8988T (cell line): ENCODE measurements at regions not wholly inside any gene's neighbourhood (a gene's known extent, or its start where the extent isn't known, plus 50 kb on each side); places are given as distances from the start of the nearest gene placed in this dataset.
A peak's percentile ranks its signal among the peaks of the same experiment; 100 is the strongest.

ENCODE experiments used
- DNase-seq: peaks from one replicate; pipeline ENCODE4 v3.0.0; 2011

GRCh38 chr11:62073061-62073460 is 50.8 kb upstream of the INCENP start:
- DNase-seq: no peak

GRCh38 chr11:62071408-62071807 is 52.4 kb upstream of the INCENP start:
- no peak for DNase-seq

GRCh38 chr11:62069986-62070919 is 53.6 kb upstream of the INCENP start:
- DNase-seq: no peak

- DNase-seq: no peak
Observed at GRCh38 chr11:62069374-62069773, 54.4 kb upstream of the INCENP start.

- no peak for DNase-seq
Observed at GRCh38 chr11:62068730-62069129, 55.1 kb upstream of the INCENP start.

- DNase-seq: no peak
Observed at GRCh38 chr11:62067741-62068140, 56.1 kb upstream of the INCENP start.

- no peak for DNase-seq
Observed at GRCh38 chr11:62064221-62064620, 59.6 kb upstream of the INCENP start.

- DNase-seq: no peak
Observed at GRCh38 chr11:62062223-62062861, 61.5 kb upstream of the INCENP start.

DNA sequence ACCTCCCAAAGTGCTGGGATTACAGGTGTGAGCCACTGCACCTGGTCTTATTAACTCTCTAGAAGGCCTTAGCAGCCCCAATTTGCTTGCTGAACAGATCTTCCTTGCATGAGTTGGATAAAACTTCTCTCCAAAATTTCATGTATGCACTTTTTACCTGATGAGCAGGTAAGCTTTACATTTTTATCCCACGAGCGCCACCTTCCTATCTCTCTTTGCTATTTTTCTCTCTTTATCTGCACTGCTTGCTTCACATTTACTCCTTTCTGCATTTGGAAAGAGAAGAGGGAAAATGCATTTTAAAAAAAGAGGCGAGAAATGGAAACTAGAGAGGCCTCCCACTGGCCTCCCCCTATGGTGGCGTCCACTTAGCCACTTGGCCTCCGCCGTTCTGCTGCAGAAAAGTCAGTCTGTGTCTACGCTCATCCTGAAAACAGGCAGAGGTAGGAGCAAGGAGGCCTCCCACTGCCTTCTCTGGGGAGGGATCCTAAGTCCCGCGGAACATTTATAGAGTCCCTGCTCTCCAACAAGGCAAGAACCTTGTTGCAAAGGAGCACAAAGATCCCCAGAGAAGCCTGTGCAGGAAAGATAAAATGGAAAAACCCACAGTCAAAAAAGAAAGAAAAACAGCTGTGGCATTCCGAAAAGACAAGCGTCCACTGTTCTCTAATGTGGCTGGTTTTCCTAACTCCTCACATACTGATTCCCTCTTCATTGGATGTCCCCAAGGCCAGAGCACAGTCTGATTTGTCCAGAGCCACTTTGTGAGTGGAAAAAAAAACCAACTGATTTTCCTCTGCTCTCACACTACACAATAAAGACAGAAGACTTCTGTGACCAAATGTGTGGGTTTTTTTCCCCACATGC is 62.2 kb upstream of the INCENP start:
- no peak for DNase-seq

- DNase-seq: no peak
Observed at GRCh38 chr11:62057069-62057468, 66.7 kb upstream of the INCENP start.

GRCh38 chr11:62055970-62056369 is 67.8 kb upstream of the INCENP start:
- DNase-seq: no peak

DNA sequence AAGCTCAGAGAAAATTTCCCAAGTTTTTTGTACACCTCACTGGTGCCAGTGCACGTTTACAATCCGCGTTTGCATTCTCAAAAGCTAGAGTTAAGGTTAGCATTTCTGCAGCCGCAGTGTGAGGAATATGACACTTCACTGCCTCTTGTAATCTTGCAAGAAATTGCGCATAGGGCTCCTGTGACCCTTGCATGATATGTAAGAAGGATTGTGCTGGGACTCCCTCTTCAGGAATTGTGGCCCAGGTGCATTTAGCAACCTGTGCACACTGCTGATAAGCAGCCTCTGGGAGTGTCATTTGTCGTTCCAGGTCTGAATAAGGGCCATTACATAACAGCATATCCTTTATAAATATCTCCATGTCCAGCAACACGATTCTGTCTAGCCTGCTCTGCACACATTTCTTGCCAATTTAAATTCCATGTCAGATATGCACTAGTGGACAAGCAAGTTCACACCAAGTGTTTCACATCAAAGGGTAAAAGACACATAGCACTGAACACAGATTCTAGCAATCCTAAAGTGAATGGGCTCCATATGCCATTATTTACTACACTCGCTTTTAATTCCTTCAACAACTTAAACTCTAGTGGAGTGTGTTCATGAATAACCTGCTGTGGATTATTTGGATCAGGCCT is 69.2 kb upstream of the INCENP start:
- no peak for DNase-seq

DNA sequence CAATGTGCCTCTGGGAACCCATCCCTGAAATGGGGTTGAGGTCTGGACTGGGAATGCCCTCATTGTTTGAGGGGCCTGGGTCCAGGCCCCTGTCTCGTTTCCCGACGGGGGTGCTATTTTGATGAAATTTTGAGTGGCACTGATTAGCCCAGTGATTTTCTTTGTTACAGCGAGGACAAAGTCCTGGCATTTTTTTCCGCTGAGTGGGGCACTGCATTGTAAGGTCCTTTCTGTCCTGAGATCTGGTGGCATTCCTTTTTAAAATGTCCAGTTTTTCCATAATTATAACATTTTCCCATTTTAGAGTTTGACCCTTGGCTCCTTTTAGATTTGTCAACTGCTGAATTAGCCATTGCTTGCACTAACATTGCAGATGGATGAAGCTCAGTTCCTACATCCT is 69.7 kb upstream of the INCENP start:
- DNase-seq: no peak

- no peak for DNase-seq
Observed at GRCh38 chr11:62050716-62051115, 73.1 kb upstream of the INCENP start.

DNA sequence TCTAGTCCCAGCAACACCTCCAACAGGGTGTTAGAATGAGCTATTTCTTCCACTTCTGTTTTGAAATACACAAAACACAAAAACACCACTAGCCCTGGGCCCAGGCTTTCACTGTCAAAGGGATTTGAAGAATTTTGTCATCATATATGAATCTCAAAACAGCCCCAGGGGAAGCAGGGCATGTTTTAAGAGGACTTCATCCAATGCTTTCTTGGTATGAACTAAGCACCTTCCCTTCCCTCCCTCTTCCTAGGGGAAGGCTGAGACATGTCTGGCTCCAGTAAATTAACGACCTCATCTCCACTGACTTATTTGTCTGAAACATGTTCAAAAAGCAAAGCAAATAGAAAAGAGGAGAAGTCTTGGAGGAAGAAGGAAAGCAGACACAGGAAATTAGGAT is 75.7 kb upstream of the INCENP start:
- DNase-seq: no peak

DNA sequence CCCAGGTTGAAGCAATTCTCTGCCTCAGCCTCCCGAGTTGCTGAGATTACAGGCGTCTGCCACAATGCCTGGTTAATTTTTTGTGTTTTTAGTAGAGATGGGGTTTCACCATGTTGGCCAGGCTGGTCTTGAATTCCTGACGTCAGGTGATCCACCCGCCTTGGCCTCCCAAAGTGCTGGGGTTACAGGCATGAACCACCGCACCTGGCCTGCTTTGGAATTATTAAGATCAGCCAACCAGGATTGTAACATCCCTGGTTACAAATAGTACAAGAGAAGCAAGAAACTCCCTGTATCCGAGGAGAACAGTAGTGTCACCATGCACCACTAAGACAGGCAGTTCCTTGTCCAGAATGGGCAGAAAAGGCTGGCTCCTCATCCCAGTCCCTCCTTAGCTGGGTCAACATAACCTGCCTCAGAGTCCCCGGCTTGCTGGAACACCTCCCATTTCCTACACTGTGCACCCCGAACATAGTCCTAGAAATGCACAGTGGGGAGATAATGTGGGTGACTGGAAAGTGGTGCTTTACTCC is 77.2 kb upstream of the INCENP start:
- DNase-seq: no peak

DNA sequence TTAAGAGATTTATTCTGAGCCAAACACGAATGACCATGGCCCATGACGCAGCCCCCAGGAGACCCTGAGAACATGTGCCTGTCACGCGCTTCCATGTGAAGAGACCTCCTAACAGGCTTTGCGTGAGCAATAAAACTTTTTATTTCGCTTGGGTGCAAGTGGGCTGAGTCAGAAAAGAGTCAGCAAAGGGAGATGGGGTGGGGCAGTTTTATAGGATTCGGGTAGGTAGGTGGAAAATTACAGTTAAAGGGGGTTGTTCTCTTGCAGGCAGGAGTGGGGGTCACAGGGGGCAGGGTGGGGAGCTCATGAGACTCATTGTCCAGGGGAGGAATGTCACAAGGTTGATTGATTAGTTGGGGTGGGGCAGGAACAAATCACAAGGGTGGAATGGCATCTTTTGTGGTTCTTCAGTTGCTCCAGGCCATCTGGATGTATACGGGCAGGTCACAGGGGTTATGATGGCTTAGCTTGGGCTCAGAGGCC is 77.2 kb upstream of the FTH1 start:
- no peak for DNase-seq

- DNase-seq: no peak
Observed at GRCh38 chr11:62035293-62035692, 67.9 kb upstream of the FTH1 start.

GRCh38 chr11:62034036-62034338 is 66.6 kb upstream of the FTH1 start:
- no peak for DNase-seq

DNA sequence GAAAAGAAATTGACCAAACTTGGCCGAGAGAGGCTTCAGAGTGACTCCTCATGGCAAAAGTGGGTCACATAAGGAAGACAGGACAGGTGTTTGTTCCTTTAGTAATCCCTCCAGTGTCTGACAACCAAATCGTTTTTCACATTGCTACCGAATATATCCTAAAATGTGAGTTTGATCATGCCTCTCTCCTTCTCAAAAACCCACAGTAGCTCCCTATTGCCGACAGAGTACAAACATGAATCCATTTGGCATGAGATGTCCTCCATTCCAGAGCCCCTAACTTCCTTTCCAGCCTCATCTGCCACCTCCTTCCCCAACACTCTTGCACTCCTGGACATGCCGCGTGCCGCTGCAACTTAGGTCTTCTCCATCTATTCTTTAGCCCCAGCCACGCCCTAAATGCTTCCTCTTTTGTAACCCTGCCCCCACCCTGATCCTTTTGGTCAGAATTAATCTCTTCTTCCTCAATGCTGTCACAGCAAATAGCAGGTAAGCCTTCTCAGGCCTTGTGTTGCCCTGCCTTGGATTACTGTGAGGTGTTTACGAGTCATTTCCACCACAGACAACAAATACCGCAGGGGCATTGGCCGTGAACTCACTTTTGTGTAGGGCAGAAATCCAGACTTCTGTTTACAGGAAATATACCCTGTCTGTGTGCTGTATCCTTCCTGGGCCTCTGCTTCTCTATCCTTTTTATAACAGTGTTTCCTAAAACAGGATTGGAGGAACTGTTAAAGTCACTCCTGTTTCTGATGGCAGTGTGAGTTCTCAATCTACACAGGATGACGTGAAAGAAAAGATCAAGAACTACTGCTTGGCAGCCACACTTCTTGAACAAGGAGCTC is 66.0 kb upstream of the FTH1 start:
- peak; percentile 34 for DNase-seq

- no peak for DNase-seq
Observed at GRCh38 chr11:62030071-62030684, 62.7 kb upstream of the FTH1 start.
